Activated T-helper 1 cell treated with anti-CD3 and anti-CD28 coated beads, Interleukin-12 subunit alpha, Interleukin-12 subunit beta, Interleukin-2, Interleukin-4 antibody, amounts not matched to agents 30 ng/mL and 10 ng/mL and 1 ng/mL, durations not matched to agents 14 hours and 24 hours and 36 hours (primary cell): ENCODE measurements at regions not wholly inside any gene's neighbourhood (a gene's known extent, or its start where the extent isn't known, plus 50 kb on each side); places are given as distances from the start of the nearest gene placed in this dataset.
"Not testable (repeated sequence)": the region's sequence is repeated elsewhere in the genome, so short reads cannot be mapped to it uniquely, and the experiment has no call there.

Experiments
- DNase-seq: peaks from one replicate; pipeline ENCODE4 v3.0.0; 2021; ENCODE audit warnings: low spot score
- H3K27ac Mint-ChIP-seq: one replicate; pipeline ENCODE4 v1.8.0; 2021; ENCODE audit warnings: mild to moderate bottlenecking, mixed read lengths
- H3K27me3 Mint-ChIP-seq: one replicate; pipeline ENCODE4 v1.8.0; 2022; ENCODE audit warnings: mild to moderate bottlenecking, moderate library complexity, mixed read lengths; ENCODE audit not compliant: insufficient read depth
- H3K36me3 Mint-ChIP-seq: one replicate; pipeline ENCODE4 v1.8.0; 2021; ENCODE audit warnings: low read depth, mixed read lengths
- H3K4me1 Mint-ChIP-seq: one replicate; pipeline ENCODE4 v1.8.0; 2021; ENCODE audit warnings: low read depth, mixed read lengths
- H3K4me3 Mint-ChIP-seq: one replicate; pipeline ENCODE4 v1.8.0; 2021; ENCODE audit warnings: mild to moderate bottlenecking, moderate library complexity, mixed read lengths
- H3K9me3 Mint-ChIP-seq: one replicate; pipeline ENCODE4 v1.8.0; 2021; ENCODE audit warnings: mixed read lengths
- intact Hi-C: fragments of 100-400 bp; cut with micrococcal nuclease; formaldehyde crosslinking; loops from one replicate; pipeline ENCODE4 v1.15.1; 2024

- H3K4me1 Mint-ChIP-seq: no peaks in the 10 kb centered on the region
- H3K27me3 Mint-ChIP-seq: no peaks in the 10 kb centered on the region
- no peak overlapping the region for H3K4me3 Mint-ChIP-seq
- peaks cover 3% of the 10 kb centered on the region for H3K36me3 Mint-ChIP-seq
- no peak for DNase-seq
- intact Hi-C loops: no loop called here
- no peak overlapping the region for H3K27ac Mint-ChIP-seq
- H3K9me3 Mint-ChIP-seq: peaks cover 13% of the 10 kb centered on the region
These were observed 247.8 kb downstream of the FNDC1 start for GRCh38 chr6:159416891-159417560.

GRCh38 chr6:159415540-159415939, 246.3 kb downstream of the FNDC1 start:
- no peak overlapping the region for H3K4me3 Mint-ChIP-seq
- peaks cover 4% of the 10 kb centered on the region for H3K27me3 Mint-ChIP-seq
- H3K36me3 Mint-ChIP-seq: peaks cover 3% of the 10 kb centered on the region
- intact Hi-C loops: no loop called here
- DNase-seq: no peak
- no peak overlapping the region for H3K27ac Mint-ChIP-seq
- H3K4me1 Mint-ChIP-seq: no peaks in the 10 kb centered on the region
- peaks cover 13% of the 10 kb centered on the region for H3K9me3 Mint-ChIP-seq

- DNase-seq: no peak
- peaks cover 13% of the 10 kb centered on the region for H3K9me3 Mint-ChIP-seq
- no peak overlapping the region for H3K27ac Mint-ChIP-seq
- H3K4me3 Mint-ChIP-seq: no peak overlapping the region
- H3K4me1 Mint-ChIP-seq: no peaks in the 10 kb centered on the region
- intact Hi-C loops: no loop called here
- peaks cover 3% of the 10 kb centered on the region for H3K36me3 Mint-ChIP-seq
- H3K27me3 Mint-ChIP-seq: peaks cover 4% of the 10 kb centered on the region
These were observed 245.5 kb downstream of the FNDC1 start for GRCh38 chr6:159414711-159415110.

- H3K27me3 Mint-ChIP-seq, H3K9me3 Mint-ChIP-seq, H3K36me3 Mint-ChIP-seq, intact Hi-C loops, H3K4me3 Mint-ChIP-seq, DNase-seq, H3K4me1 Mint-ChIP-seq, H3K27ac Mint-ChIP-seq: not testable (repeated sequence)
These were observed 238.1 kb downstream of the FNDC1 start for GRCh38 chr6:159407211-159407780.

- Mint-ChIP-seq H3K9me3 (no peaks in the 10 kb centered on the region), H3K27ac (no peak overlapping the region), H3K4me3 (no peak overlapping the region), H3K27me3 (no peaks in the 10 kb centered on the region), H3K36me3 (no peaks in the 10 kb centered on the region), H3K4me1 (no peaks in the 10 kb centered on the region)
- DNase-seq: no peak
- intact Hi-C loops: no loop called here
These were observed 235.1 kb downstream of the FNDC1 start for GRCh38 chr6:159404296-159404695.

- Mint-ChIP-seq H3K36me3 (no peaks in the 10 kb centered on the region), H3K9me3 (no peaks in the 10 kb centered on the region), H3K4me1 (no peaks in the 10 kb centered on the region), H3K4me3 (no peak overlapping the region), H3K27ac (no peak overlapping the region), H3K27me3 (no peaks in the 10 kb centered on the region)
- intact Hi-C loops: no loop called here
- DNase-seq: no peak
These were observed 231.6 kb downstream of the FNDC1 start for GRCh38 chr6:159400826-159401225.

GRCh38 chr6:159399751-159400221, 230.6 kb downstream of the FNDC1 start:
- Mint-ChIP-seq H3K4me3 (no peak overlapping the region), H3K9me3 (no peaks in the 10 kb centered on the region), H3K27ac (no peak overlapping the region), H3K4me1 (no peaks in the 10 kb centered on the region), H3K36me3 (no peaks in the 10 kb centered on the region), H3K27me3 (no peaks in the 10 kb centered on the region)
- no peak for DNase-seq
- intact Hi-C loops: no loop called here

- no peaks in the 10 kb centered on the region for H3K36me3 Mint-ChIP-seq
- H3K9me3 Mint-ChIP-seq: no peaks in the 10 kb centered on the region
- H3K27ac Mint-ChIP-seq: no peak overlapping the region
- intact Hi-C loops: no loop called here
- no peaks in the 10 kb centered on the region for H3K4me1 Mint-ChIP-seq
- no peak for DNase-seq
- H3K27me3 Mint-ChIP-seq: no peaks in the 10 kb centered on the region
- H3K4me3 Mint-ChIP-seq: no peak overlapping the region
These were observed 229.4 kb downstream of the FNDC1 start for GRCh38 chr6:159398633-159399032.

- Mint-ChIP-seq H3K36me3 (no peaks in the 10 kb centered on the region), H3K9me3 (no peaks in the 10 kb centered on the region), H3K4me3 (no peak overlapping the region), H3K4me1 (no peaks in the 10 kb centered on the region), H3K27ac (no peak overlapping the region), H3K27me3 (no peaks in the 10 kb centered on the region)
- intact Hi-C loops: no loop called here
- DNase-seq: no peak
These were observed 228.6 kb downstream of the FNDC1 start for GRCh38 chr6:159397753-159398152.

- Mint-ChIP-seq H3K4me3 (no peak overlapping the region), H3K9me3 (no peaks in the 10 kb centered on the region), H3K4me1 (no peaks in the 10 kb centered on the region), H3K27me3 (no peaks in the 10 kb centered on the region), H3K27ac (no peak overlapping the region), H3K36me3 (no peaks in the 10 kb centered on the region)
- intact Hi-C loops: no loop called here
- DNase-seq: no peak
These were observed 226.4 kb downstream of the FNDC1 start for GRCh38 chr6:159395609-159396008.

GRCh38 chr6:159392695-159393094, 223.5 kb downstream of the FNDC1 start:
- H3K9me3 Mint-ChIP-seq, H3K36me3 Mint-ChIP-seq: not testable (repeated sequence)

GRCh38 chr6:159390381-159390780, 221.2 kb downstream of the FNDC1 start:
- Mint-ChIP-seq H3K27ac (no peak overlapping the region), H3K4me3 (no peak overlapping the region), H3K4me1 (no peaks in the 10 kb centered on the region), H3K27me3 (peaks cover 9% of the 10 kb centered on the region), H3K36me3 (no peaks in the 10 kb centered on the region), H3K9me3 (no peaks in the 10 kb centered on the region)
- intact Hi-C loops: no loop called here
- DNase-seq: no peak

More at GRCh38 chr6:159392695-159393094, 223.5 kb downstream of the FNDC1 start:
- H3K4me3 Mint-ChIP-seq, DNase-seq, H3K4me1 Mint-ChIP-seq, intact Hi-C loops, H3K27me3 Mint-ChIP-seq, H3K27ac Mint-ChIP-seq: not testable (repeated sequence)

- no peaks in the 10 kb centered on the region for H3K9me3 Mint-ChIP-seq
- no peak for DNase-seq
- no peaks in the 10 kb centered on the region for H3K36me3 Mint-ChIP-seq
- H3K27me3 Mint-ChIP-seq: peaks cover 11% of the 10 kb centered on the region
- intact Hi-C loops: no loop called here
- H3K27ac Mint-ChIP-seq: no peak overlapping the region
- H3K4me3 Mint-ChIP-seq: no peak overlapping the region
- H3K4me1 Mint-ChIP-seq: no peaks in the 10 kb centered on the region
These were observed 220.5 kb downstream of the FNDC1 start for GRCh38 chr6:159389695-159390094.

- Mint-ChIP-seq H3K27ac (no peak overlapping the region), H3K4me3 (no peak overlapping the region), H3K36me3 (no peaks in the 10 kb centered on the region), H3K9me3 (no peaks in the 10 kb centered on the region), H3K4me1 (no peaks in the 10 kb centered on the region), H3K27me3 (peaks cover 5% of the 10 kb centered on the region)
- no peak for DNase-seq
- intact Hi-C loops: no loop called here
These were observed 210.9 kb downstream of the FNDC1 start for GRCh38 chr6:159380114-159380513.
